DOHH2 (cell line): ENCODE measurements at regions not wholly inside any gene's neighbourhood (a gene's known extent, or its start where the extent isn't known, plus 50 kb on each side); places are given as distances from the start of the nearest gene placed in this dataset.

Experiments used
- EZH2phosphoT487 ChIP-seq: fragments of 200-600 bp; sonication (generic); IDR thresholded peaks from 2 replicates; pipeline ENCODE4 v1.6.1; 2017; ENCODE audit warnings: borderline replicate concordance, mild to moderate bottlenecking, antibody characterized with exemption, low read length, moderate library complexity, mixed read lengths
- TF ChIP-seq, protein P1 (sequence below): fragments of 200-600 bp; sonication (generic); IDR thresholded peaks from one replicate; pipeline ENCODE4 v1.5.1; 2014; ENCODE audit warnings: antibody characterized with exemption, mild to moderate bottlenecking, low read depth, low read length; ENCODE audit not compliant: poor library complexity, severe bottlenecking

- TF ChIP-seq, protein P1, sequence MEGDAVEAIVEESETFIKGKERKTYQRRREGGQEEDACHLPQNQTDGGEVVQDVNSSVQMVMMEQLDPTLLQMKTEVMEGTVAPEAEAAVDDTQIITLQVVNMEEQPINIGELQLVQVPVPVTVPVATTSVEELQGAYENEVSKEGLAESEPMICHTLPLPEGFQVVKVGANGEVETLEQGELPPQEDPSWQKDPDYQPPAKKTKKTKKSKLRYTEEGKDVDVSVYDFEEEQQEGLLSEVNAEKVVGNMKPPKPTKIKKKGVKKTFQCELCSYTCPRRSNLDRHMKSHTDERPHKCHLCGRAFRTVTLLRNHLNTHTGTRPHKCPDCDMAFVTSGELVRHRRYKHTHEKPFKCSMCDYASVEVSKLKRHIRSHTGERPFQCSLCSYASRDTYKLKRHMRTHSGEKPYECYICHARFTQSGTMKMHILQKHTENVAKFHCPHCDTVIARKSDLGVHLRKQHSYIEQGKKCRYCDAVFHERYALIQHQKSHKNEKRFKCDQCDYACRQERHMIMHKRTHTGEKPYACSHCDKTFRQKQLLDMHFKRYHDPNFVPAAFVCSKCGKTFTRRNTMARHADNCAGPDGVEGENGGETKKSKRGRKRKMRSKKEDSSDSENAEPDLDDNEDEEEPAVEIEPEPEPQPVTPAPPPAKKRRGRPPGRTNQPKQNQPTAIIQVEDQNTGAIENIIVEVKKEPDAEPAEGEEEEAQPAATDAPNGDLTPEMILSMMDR: no peak
- no peak for TF ChIP-seq EZH2phosphoT487
These were observed 170.2 kb downstream of the MIAT start for GRCh38 chr22:26827611-26828010.
